GM19397 (cell line): ENCODE measurements at regions not wholly inside any gene's neighbourhood (a gene's known extent, or its start where the extent isn't known, plus 50 kb on each side); places are given as distances from the start of the nearest gene placed in this dataset.

Experiments
- ATAC-seq: cut with Tn5 transposase; IDR thresholded peaks from one replicate; pipeline ENCODE4 v1.9.1; 2021; ENCODE audit warnings: mild to moderate bottlenecking, moderate library complexity; ENCODE audit not compliant: unreplicated experiment

DNA sequence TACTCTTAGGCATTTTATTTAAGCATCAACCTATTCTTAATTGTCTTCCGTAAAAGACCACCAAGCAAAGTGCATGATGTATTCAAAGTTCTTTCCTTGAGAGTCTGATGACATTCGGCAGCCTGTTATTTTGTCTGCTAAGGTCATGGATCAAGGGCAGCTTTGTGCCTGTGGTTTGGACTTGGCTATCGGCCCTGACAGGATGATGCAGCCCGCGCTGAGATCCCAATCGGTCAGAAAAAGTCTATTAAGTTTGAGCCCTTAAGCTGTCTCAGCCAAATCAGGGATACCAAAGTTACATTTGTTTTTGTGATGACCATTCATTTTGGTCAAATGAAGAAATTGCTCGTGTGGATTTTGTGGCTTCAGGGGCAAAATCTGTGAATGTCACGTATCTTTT lies 718.9 kb upstream of the FANCL start:
- no peak for ATAC-seq

GRCh38 chr2:58957188-58957840 lies 716.2 kb upstream of the FANCL start:
- ATAC-seq, result no peak

- ATAC-seq, result no peak
Observed at GRCh38 chr2:58954880-58955385, 713.8 kb upstream of the FANCL start.

- no peak for ATAC-seq
Observed at GRCh38 chr2:58951722-58952121, 710.6 kb upstream of the FANCL start.

- ATAC-seq, result no peak
Observed at GRCh38 chr2:58950795-58951462, 709.8 kb upstream of the FANCL start.

DNA sequence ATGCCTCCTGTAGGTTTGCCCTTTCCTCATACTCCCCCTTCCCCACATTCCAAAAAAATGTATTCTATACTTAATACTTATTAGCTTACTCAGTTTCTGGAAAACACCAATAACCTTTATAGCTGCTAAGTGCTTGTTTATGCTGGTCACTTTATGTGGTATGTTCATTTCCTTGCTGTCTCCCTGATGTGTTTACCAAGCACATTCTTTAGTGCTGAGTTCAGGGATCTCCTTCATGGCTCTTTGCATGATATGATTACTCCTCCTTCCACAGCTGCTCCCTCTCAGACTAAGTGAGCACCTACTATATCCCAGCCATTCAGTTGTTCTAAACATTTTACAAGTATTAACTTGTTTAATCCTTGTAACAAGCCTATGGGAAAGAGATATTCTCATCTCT lies 698.3 kb upstream of the FANCL start:
- no peak for ATAC-seq

DNA sequence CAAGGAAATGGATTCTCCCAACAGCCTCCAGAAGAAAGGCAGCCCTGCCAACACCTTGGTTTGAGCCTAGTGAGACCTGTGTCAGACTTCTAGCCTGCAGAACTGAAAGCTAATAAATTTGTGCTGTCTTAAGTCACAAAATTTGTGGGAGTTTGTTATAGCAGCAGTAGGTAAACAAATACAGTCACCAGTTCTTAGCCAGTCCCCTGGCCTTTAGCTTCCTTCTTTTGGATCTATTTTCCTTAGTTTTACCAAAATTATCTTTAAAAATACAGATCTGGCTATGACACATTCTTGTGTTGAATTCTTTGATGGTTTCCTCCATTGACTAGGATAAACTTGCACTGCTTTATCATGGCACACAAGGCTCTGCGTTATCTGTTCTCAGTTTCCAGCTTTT lies 697.9 kb upstream of the FANCL start:
- no peak for ATAC-seq

- ATAC-seq, result no peak
Observed at GRCh38 chr2:58932801-58933200, 691.7 kb upstream of the FANCL start.

DNA sequence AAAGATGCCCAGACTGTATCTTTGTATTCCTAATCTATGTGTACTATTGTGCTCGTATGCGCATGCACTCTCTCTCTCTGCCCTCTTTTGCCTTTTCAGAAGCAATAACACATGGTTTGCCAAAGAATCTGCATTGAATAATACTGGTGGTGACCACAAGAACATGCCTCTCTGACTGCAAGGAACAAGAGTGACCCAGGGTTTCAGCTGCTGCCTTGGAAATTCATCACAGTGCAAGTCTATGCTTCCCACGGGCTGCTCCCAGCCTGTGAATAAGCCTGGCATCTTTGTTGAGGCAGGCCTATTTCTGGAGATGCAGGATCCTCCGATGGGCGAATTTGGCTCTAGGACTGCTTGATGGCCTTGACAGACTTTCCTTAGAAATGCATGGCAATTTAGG lies 689.4 kb upstream of the FANCL start:
- ATAC-seq, result no peak

DNA sequence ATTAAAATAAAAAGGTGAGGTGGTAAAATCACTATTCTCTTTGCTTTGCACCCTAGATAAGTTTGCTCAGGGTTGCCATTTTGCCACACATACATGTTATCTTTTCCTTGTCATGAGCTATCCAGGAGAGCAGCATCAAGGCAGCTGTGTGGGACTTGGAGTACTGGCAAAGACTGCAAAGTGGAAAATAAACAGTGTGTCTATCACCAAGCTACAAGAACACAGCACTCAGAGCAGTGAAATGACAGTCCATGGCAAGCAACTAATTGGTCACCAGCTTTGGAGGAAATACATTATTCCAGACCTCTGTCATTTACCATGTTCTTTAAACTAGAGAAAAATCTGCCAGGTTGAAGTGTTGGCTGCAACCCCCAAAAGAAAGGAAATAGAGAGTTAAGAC lies 687.8 kb upstream of the FANCL start:
- ATAC-seq, result no peak

GRCh38 chr2:58928391-58928790 lies 687.3 kb upstream of the FANCL start:
- ATAC-seq, result no peak

DNA sequence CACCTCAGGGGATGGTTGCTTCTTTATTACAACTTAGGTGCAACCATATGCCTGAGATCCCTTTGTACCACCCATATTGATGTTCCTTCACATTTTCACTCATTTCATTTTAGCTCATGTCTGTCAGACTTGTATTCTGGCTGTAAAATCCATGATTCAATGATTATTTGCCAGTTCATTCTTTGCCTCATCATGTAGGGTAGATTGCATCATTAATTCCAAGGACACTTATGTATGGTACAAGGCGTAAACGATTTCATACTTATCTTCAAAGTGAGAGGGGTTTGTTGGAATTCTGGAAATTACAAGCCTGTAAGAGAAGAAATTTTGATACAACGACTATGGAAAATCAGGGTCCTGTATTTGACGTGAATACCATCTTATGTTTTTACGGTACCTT lies 685.0 kb upstream of the FANCL start:
- no peak for ATAC-seq

DNA sequence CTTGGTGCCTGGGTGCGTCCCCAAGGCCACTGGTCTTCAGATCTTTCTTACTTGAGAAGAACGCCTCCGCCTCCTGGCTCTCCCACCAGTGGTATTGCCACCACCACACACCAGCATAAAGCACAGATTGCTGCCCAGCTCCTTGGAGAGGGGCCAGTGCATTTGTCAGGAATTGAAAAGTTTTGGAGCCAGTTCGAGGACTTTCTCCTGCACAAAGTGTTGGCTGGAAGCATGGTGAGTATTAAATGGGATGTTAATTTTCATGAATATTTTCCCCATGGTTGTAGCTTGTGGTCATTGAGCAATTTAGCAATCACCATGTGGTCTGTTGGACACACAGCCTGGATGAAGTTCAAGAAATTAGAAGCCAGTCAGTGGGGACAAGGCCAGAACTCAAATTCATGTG lies 684.6 kb upstream of the FANCL start:
- ATAC-seq, result no peak

DNA sequence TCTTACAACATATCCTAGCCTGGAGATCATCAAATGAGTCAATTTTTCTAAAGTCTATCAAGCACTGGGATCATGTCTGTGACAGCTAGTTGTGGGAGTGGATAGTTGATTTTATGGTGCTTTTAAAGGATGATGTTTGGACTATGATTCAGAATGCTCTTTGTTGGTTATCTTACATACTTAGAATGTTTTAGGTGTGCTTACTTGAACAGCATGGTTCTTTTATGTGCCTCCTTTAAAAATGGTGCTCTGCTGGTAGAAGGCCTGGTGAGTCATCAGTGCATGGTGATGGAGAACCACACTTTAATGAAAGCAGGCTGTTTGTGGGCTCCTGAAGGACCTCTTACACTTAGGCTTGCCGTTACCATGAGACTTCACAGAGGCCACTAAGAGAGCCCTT lies 682.7 kb upstream of the FANCL start:
- ATAC-seq, result no peak

GRCh38 chr2:58922245-58922644 lies 681.1 kb upstream of the FANCL start:
- no peak for ATAC-seq

DNA sequence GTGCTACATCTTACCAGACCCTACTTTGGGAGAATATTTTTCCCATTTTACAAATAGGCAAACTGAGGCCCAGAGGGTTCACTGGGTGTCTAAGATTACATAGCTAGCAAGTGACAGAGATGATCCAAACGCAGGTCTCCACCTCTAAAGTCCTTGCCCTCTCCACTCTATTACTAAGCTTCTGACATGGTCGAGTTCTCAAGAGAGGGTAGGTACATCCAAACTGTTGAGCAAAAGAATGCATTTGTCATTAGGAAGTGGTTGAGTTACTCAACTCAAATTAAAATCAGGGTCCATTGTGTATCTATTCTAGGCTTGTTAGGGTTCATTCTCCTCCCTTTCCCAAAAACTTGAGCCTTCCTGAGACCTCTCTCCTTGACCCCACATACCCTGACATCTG lies 680.6 kb upstream of the FANCL start:
- ATAC-seq, result no peak

GRCh38 chr2:58920001-58920400 lies 678.9 kb upstream of the FANCL start:
- ATAC-seq, result no peak

DNA sequence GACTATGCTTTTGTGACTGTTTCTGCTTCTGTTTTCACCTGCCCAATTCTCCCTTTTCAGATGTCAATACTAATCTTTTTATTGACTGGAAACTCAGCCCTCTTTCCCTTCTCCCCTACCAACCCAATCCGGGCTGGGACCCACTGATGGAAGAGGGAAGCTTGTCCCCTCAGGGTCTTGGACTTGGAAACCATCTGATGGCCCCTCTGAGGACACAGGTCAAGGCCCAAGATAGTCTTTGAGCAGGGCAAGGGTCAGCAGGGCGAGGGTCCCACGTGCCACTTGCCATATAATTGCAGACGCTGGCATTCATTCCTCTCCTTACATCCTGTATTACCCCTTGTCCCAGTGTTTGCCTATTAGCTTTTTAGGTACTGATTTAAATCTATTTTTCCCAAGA lies 678.2 kb upstream of the FANCL start:
- ATAC-seq, result no peak

DNA sequence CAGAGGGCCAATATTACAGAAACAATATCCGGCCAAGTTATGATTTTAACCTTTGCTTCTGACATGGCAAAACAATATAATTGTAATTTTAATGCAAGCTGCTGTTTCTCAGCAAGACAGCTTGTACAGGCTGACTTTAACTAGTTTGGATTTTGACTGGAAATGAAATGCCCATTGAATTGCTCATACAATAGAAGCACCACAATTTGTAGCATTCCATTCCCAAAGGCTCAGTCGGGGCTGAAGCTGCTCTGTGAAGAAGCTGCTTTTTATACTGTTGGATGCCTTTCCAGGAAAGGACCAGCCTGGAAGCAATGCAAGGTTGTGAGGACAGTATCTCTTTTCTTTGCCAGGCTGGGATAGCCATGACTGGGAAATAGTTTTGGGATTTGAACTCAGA lies 677.0 kb upstream of the FANCL start:
- ATAC-seq, result no peak

DNA sequence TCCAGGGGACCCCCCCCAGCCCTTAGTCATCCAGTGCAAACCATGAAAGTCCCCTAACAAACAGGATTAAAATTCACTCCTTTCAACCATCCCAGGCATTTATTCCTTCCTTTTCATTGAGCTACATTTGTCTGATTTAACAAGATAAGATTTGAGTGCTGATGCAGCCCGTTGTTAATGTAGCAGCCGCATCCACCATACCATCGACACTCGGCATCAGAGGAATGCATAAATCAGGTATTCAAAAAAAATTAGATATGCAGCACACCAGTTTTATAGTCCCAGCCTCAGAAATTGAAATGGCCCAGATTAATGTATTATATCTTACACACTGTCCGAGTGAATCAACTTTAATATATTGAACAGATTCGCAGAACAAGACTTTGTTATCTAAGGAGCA lies 676.5 kb upstream of the FANCL start:
- no peak for ATAC-seq

DNA sequence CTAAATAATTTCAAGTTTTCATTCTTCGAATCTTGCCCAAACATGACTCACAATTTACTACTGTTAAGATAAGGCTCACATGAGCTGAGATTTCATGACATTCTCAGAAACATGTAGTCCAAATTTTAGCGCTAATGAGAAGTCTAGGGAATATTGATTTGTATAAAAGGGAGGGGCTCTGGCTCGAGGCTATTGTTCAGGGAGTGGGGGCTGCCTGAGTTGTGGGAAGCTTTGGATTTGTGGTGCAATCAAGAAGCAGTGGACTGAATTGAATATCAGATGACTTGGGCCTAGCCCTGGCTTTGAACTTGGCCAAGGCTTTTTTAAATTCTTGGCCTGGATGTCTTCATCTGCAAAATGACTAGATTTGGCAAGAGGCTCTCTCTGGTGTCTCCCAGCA lies 674.9 kb upstream of the FANCL start:
- no peak for ATAC-seq

DNA sequence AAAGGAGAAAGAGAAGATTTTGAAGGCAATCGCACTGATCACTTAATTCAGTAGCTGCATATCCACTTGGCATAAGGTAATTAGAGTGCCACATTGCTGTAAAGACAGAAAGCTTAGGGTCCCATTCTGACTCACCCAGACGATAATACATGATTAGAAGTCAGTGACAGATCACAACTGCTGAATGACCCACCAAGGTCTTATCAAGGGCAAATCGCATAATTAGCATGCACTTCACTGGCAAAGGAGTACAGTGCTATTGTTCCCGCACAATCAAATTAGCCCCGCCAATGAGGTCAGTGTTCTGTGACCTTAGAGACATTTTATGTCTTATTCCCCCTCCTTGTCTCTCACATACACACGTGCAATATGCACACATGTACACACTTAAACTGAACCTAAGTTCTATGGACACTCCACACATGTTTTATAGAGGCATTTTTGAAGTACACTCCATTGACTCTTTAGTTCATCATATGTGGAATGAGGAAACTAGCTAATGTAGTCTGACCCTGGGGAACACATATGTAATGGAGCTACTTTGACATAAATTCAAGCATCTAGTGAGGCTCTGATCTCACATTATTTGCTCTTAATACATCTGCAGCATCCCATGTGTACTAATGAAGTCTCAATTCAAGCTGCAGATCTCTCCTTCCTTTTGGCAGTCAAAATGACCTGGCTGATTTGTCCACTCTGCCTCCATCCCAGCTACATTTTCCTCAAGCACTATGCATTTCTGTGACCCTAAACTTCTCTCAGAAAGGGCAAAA lies 673.8 kb upstream of the FANCL start:
- ATAC-seq, result no peak
